ENCODE measurements at regions not wholly inside any gene's neighbourhood (a gene's known extent, or its start where the extent isn't known, plus 50 kb on each side); places are given as distances from the start of the nearest gene placed in this dataset.

DNA sequence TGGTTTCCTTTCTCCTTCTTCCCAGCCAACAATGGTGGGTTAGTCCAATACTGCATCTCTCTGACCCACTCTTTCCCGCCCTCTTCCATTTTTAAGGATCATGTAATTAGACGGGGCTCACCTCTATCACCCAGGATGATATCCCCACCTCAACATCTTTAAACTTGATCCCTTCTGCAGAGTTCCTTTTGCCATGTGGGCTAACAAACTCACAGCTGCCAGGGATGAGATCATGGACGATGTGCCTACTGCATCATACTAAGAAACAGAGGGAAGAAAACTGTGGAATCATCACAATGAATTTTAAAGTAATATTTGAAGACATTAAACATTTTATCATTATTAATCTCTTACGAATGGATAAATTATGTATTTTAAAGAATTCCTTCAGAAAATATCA, 183.5 kb downstream of the RDH14 start:
- TF ChIP-seq ZNF121 (tag by site-specific recombination; IDR thresholded peaks at IDR 0.05) (no peak), OSR2 (tag by site-specific recombination; IDR thresholded peaks at IDR 0.05) (no peak), CTCF (tag by site-specific recombination; IDR thresholded peaks at IDR 0.05) (no peak), SP2 (tag by site-specific recombination; IDR thresholded peaks at IDR 0.05) (no peak), PRDM10 (tag by site-specific recombination; IDR thresholded peaks at IDR 0.05) (no peak), ZNF558 (tag by site-specific recombination; IDR thresholded peaks at IDR 0.05) (no peak)
- TF ChIP-seq, protein P1, sequence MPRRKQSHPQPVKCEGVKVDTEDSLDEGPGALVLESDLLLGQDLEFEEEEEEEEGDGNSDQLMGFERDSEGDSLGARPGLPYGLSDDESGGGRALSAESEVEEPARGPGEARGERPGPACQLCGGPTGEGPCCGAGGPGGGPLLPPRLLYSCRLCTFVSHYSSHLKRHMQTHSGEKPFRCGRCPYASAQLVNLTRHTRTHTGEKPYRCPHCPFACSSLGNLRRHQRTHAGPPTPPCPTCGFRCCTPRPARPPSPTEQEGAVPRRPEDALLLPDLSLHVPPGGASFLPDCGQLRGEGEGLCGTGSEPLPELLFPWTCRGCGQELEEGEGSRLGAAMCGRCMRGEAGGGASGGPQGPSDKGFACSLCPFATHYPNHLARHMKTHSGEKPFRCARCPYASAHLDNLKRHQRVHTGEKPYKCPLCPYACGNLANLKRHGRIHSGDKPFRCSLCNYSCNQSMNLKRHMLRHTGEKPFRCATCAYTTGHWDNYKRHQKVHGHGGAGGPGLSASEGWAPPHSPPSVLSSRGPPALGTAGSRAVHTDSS (tag by site-specific recombination; IDR thresholded peaks at IDR 0.05): no peak

Measured in HEK293 (cell line).